Testis (tissue), 2 donors: ENCODE measurements at regions not wholly inside any gene's neighbourhood (a gene's known extent, or its start where the extent isn't known, plus 50 kb on each side); places are given as distances from the start of the nearest gene placed in this dataset.

Source experiments
- POLR2A ChIP-seq: fragments of 450-650 bp; IDR thresholded peaks from one replicate; pipeline ENCODE4 v1.6.1; 2017; ENCODE audit warnings: antibody characterized with exemption, mild to moderate bottlenecking, moderate library complexity
- TF ChIP-seq, protein P1 (sequence below), 3 experiments: fragments of 450-650 bp in 2 of 3; fragments of 200-600 bp in 1 of 3; sonication (generic) in 1 of 3; IDR thresholded peaks; one replicate each; pipeline ENCODE4 v1.5.1; 2016 to 2019; ENCODE audit warnings: antibody characterized with exemption in 3 of 3, mild to moderate bottlenecking in 2 of 3, moderate library complexity in 1 of 3

DNA sequence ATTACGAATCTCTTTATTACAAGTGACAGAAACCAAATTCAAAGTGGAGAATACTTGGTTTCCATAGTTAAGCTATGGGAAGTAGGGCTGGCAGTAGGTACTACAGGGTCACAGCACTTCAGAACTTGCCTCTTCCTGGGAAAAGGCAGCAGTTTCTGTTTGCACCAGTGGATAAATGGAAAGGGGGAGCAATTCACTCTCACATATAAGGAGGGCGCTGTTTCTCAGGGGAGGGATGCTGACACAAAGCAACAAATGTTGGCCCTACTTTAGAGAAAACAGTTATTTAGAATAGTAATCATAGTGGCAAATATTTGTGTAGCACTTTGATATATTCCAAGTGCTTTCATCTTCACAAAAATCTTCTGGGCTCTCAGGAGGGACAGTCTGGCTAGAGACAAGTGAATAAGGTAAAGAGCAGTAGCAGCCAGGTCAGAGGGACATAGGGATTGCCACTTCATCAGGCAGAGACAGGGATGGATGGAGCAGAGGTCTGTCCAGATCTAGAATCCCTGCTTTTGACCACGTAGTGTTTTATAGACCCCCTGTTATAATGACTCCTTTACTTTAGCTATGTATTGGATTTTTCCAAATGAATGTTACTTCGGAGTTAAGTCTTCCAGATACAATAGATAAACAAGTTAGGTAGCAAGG, 554.8 kb upstream of the SGCD start:
- TF ChIP-seq, protein P1, sequence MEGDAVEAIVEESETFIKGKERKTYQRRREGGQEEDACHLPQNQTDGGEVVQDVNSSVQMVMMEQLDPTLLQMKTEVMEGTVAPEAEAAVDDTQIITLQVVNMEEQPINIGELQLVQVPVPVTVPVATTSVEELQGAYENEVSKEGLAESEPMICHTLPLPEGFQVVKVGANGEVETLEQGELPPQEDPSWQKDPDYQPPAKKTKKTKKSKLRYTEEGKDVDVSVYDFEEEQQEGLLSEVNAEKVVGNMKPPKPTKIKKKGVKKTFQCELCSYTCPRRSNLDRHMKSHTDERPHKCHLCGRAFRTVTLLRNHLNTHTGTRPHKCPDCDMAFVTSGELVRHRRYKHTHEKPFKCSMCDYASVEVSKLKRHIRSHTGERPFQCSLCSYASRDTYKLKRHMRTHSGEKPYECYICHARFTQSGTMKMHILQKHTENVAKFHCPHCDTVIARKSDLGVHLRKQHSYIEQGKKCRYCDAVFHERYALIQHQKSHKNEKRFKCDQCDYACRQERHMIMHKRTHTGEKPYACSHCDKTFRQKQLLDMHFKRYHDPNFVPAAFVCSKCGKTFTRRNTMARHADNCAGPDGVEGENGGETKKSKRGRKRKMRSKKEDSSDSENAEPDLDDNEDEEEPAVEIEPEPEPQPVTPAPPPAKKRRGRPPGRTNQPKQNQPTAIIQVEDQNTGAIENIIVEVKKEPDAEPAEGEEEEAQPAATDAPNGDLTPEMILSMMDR (IDR thresholded peaks at IDR 0.05), result no peak
- no peak for TF ChIP-seq POLR2A
